ENCODE measurements at regions not wholly inside any gene's neighbourhood (a gene's known extent, or its start where the extent isn't known, plus 50 kb on each side); places are given as distances from the start of the nearest gene placed in this dataset.

DNA sequence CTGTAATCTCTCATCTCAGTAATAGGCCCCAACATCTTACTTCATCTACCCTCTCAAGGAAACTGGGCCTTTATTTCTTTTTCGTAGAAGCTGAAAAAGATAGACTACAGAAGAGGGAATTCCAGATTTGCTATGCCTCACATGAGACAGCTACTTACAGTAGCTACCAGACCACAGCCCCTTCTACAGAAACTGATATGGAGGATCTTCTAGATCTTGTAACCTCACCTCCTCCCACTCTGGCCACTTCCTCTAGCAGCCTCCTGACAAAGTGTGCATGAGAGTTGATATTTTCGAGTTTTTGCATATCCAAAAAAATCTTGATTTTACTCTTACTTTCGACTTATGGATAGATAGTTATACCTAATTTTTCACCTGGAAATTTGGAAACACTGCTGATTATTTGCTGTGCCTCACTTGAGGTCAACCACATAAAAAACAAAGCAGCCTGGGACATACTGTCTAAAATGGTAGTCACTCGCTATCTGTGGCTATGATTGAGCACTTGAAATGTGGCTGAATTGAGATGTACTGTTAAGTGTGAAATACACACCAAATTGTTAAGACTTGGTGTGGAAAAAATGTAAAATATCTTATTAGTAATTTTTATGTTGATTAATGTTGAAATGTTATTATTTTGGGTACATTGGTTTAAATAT, 86.3 kb upstream of the NID2 start:
- TF ChIP-seq POLR2A (IDR thresholded peaks at IDR 0.05) (no peak), POLR2AphosphoS5 (IDR thresholded peaks at IDR 0.05) (no peak)
- TF ChIP-seq, protein P1, sequence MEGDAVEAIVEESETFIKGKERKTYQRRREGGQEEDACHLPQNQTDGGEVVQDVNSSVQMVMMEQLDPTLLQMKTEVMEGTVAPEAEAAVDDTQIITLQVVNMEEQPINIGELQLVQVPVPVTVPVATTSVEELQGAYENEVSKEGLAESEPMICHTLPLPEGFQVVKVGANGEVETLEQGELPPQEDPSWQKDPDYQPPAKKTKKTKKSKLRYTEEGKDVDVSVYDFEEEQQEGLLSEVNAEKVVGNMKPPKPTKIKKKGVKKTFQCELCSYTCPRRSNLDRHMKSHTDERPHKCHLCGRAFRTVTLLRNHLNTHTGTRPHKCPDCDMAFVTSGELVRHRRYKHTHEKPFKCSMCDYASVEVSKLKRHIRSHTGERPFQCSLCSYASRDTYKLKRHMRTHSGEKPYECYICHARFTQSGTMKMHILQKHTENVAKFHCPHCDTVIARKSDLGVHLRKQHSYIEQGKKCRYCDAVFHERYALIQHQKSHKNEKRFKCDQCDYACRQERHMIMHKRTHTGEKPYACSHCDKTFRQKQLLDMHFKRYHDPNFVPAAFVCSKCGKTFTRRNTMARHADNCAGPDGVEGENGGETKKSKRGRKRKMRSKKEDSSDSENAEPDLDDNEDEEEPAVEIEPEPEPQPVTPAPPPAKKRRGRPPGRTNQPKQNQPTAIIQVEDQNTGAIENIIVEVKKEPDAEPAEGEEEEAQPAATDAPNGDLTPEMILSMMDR (IDR thresholded peaks at IDR 0.05), result no peak
